MCF 10A (cell line): ENCODE measurements at regions not wholly inside any gene's neighbourhood (a gene's known extent, or its start where the extent isn't known, plus 50 kb on each side); places are given as distances from the start of the nearest gene placed in this dataset.

Experiments
- BruUV-seq: library from RNA; stranded (reverse); fragments of 400-500 nt; replicated peaks from 2 replicates; lab custom pipeline; 2021; lab: Mats Ljungman, UMichigan
- CTCF ChIA-PET: fragments of 300-600 bp; sonication (Branson Sonifier 250); formaldehyde crosslinking; extraction: SDS; loops from one replicate; lab custom pipeline; 2021; ENCODE audit warnings: antibody characterized with exemption, inconsistent platforms; lab: Yijun Ruan, JAX
- POLR2A ChIA-PET: fragments of 300-600, 350-650 bp; sonication (Branson Sonifier 250); formaldehyde crosslinking; extraction: SDS; loops from one replicate; lab custom pipeline; 2020; ENCODE audit warnings: antibody characterized with exemption, inconsistent platforms; lab: Yijun Ruan, JAX
- DNase-seq: peaks from one replicate; pipeline ENCODE4 v3.0.0-alpha.2; 2018; ENCODE audit not compliant: unreplicated experiment
- H3K27ac Mint-ChIP-seq: one replicate; pipeline ENCODE4 v1.8.0; 2022; ENCODE audit warnings: mild to moderate bottlenecking, low read depth, mixed read lengths; ENCODE audit not compliant: unreplicated experiment
- H3K27me3 Mint-ChIP-seq: one replicate; pipeline ENCODE4 v1.8.0; 2022; ENCODE audit warnings: mixed read lengths; ENCODE audit not compliant: insufficient read depth, unreplicated experiment
- H3K36me3 Mint-ChIP-seq: one replicate; pipeline ENCODE4 v1.8.0; 2022; ENCODE audit warnings: mild to moderate bottlenecking, moderate library complexity, mixed read lengths; ENCODE audit not compliant: insufficient read depth, unreplicated experiment
- H3K4me1 Mint-ChIP-seq: one replicate; pipeline ENCODE4 v1.8.0; 2022; ENCODE audit warnings: mixed read lengths; ENCODE audit not compliant: insufficient read depth, unreplicated experiment
- H3K4me3 Mint-ChIP-seq: one replicate; pipeline ENCODE4 v1.8.0; 2022; ENCODE audit warnings: mild to moderate bottlenecking, moderate library complexity, mixed read lengths; ENCODE audit not compliant: unreplicated experiment
- H3K9me3 Mint-ChIP-seq: one replicate; pipeline ENCODE4 v1.8.0; 2022; ENCODE audit warnings: mixed read lengths; ENCODE audit not compliant: unreplicated experiment
- intact Hi-C: fragments of 100-400 bp; cut with micrococcal nuclease; formaldehyde crosslinking; loops from 2 replicates; pipeline ENCODE4 v1.14.1; 2022
- TF ChIP-seq, protein P1 (sequence below): fragments of 200-600 bp; IDR thresholded peaks from one replicate; pipeline ENCODE4 v1.8.0; 2022; ENCODE audit warnings: antibody characterized with exemption, mild to moderate bottlenecking; ENCODE audit not compliant: unreplicated experiment

DNA sequence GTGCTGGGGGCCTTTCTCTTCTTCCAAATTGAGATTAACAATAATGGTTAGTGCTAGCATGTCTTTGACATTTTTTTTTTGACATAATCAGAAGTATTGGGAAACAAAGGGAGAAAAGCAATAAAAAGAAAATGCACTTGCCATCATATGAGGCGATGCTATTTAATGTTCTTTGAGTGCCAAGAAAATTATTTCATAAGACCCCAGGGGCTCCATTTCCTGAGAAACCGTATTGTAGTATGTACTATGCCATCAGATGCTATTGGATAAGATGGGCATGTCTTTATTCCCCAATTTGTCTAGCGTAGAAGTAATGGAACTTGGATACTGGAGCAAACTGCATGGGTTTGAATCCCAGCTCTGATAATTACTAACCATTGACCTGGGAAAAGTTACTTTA lies 408.9 kb downstream of the ADRA2A start:
- H3K9me3 Mint-ChIP-seq = peaks cover 20% of the 10 kb centered on the region
- H3K27ac Mint-ChIP-seq = no peak overlapping the region
- peaks cover 5% of the 10 kb centered on the region for H3K4me1 Mint-ChIP-seq
- no peak overlapping the region for H3K4me3 Mint-ChIP-seq
- CTCF ChIA-PET = no interaction called here
- intact Hi-C loops = no loop called here
- H3K27me3 Mint-ChIP-seq = no peaks in the 10 kb centered on the region
- POLR2A ChIA-PET = interaction anchor here (0.6 to 1.2 kb wide), 2 partner anchors 11 to 327 kb away, joined by 3 to 4 read pairs; no protein-coding TSS in a partner anchor
- no TSS peak for BruUV-seq
- no peaks in the 10 kb centered on the region for H3K36me3 Mint-ChIP-seq
- TF ChIP-seq, protein P1, sequence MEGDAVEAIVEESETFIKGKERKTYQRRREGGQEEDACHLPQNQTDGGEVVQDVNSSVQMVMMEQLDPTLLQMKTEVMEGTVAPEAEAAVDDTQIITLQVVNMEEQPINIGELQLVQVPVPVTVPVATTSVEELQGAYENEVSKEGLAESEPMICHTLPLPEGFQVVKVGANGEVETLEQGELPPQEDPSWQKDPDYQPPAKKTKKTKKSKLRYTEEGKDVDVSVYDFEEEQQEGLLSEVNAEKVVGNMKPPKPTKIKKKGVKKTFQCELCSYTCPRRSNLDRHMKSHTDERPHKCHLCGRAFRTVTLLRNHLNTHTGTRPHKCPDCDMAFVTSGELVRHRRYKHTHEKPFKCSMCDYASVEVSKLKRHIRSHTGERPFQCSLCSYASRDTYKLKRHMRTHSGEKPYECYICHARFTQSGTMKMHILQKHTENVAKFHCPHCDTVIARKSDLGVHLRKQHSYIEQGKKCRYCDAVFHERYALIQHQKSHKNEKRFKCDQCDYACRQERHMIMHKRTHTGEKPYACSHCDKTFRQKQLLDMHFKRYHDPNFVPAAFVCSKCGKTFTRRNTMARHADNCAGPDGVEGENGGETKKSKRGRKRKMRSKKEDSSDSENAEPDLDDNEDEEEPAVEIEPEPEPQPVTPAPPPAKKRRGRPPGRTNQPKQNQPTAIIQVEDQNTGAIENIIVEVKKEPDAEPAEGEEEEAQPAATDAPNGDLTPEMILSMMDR = no peak
- DNase-seq = no peak

DNA sequence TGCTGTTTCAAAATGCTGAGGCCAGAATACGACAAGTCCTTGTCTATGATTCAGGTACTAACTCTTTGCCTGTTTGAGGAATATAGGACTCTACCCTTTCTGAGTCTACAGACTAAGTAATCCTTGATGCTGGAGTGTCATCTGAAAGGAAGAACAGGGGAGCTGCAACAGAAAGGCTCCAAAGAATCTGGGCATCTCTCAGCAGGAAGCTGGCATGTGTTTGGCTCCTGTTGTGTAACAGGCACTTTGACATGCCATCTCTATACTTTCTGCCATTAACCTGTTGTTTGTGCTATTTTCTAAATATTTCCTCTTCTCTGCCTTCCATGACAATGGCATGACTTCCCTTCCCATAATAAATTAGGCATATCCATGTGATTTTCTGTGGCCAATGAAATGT lies 409.5 kb downstream of the ADRA2A start:
- TF ChIP-seq, protein P1 = no peak
- POLR2A ChIA-PET = interaction anchor here (1.2 kb wide), 1 partner anchor 12 kb away, joined by 4 read pairs; no protein-coding TSS in a partner anchor
- no peaks in the 10 kb centered on the region for H3K36me3 Mint-ChIP-seq
- intact Hi-C loops = no loop called here
- H3K4me3 Mint-ChIP-seq = no peak overlapping the region
- no peaks in the 10 kb centered on the region for H3K27me3 Mint-ChIP-seq
- no TSS peak for BruUV-seq
- peaks cover 26% of the 10 kb centered on the region for H3K9me3 Mint-ChIP-seq
- no peaks in the 10 kb centered on the region for H3K4me1 Mint-ChIP-seq
- CTCF ChIA-PET = no interaction called here
- DNase-seq = no peak
- H3K27ac Mint-ChIP-seq = no peak overlapping the region

DNA sequence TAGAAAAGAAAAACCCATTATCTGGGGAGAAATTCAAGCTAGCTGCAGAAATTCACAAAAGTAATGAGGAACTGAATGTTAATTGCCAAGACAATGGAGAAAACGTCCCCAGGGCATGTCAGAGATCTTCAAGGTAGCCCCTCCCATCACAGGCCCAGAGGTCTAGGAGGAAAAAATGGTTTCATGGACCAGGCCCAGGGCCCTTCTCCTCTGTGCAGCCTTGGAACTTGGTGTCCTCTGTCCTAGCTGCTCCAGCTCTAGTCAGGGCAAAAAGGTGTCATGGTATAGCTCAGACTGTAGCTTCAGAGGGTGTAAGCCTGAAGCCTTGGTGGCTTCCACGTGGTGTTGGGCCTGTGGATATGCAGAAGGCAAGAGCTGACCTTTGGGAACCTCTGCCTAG lies 411.8 kb downstream of the ADRA2A start:
- BruUV-seq = no TSS peak
- Mint-ChIP-seq H3K27ac (no peak overlapping the region), H3K9me3 (peaks cover 29% of the 10 kb centered on the region), H3K4me3 (no peak overlapping the region), H3K27me3 (no peaks in the 10 kb centered on the region), H3K4me1 (no peaks in the 10 kb centered on the region), H3K36me3 (no peaks in the 10 kb centered on the region)
- TF ChIP-seq, protein P1 = no peak
- no peak for DNase-seq
- CTCF ChIA-PET = no interaction called here
- intact Hi-C loops = no loop called here
- POLR2A ChIA-PET = interaction anchor here (0.6 kb wide), 1 partner anchor 8 kb away, joined by 3 read pairs; no protein-coding TSS in a partner anchor

DNA sequence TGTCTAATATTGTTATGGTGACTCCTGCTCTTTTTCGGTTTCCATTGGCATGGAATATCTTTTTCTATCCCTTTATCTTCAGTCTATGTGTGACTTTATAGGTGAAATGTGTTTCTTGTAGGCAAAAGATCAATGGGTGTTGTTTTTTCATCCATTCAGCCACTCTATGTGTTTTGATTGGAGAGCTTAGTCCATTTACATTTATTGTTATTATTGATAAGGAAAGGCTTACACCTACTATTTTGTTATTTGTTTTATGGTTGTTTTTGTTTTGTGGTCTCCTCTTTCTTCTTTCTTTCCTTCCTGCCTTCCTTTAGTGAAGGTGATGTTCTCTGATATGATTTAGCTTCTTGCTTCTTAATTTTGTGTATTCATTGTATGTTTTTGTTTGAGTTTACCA lies 414.3 kb downstream of the ADRA2A start:
- TF ChIP-seq, protein P1 = no peak
- no TSS peak for BruUV-seq
- intact Hi-C loops = no loop called here
- CTCF ChIA-PET = interaction anchor here (1.2 kb wide), 1 partner anchor 646 kb away, joined by 3 read pairs; no protein-coding TSS in a partner anchor
- POLR2A ChIA-PET = no interaction called here
- H3K4me3 Mint-ChIP-seq = no peak overlapping the region
- H3K36me3 Mint-ChIP-seq = no peaks in the 10 kb centered on the region
- no peaks in the 10 kb centered on the region for H3K4me1 Mint-ChIP-seq
- H3K27me3 Mint-ChIP-seq = no peaks in the 10 kb centered on the region
- H3K9me3 Mint-ChIP-seq = peaks cover 29% of the 10 kb centered on the region
- DNase-seq = no peak
- H3K27ac Mint-ChIP-seq = no peak overlapping the region
